ENCODE measurements at regions not wholly inside any gene's neighbourhood (a gene's known extent, or its start where the extent isn't known, plus 50 kb on each side); places are given as distances from the start of the nearest gene placed in this dataset.

- TF ChIP-seq ZFX (IDR thresholded peaks at IDR 0.05; ENCODE audit: borderline replicate concordance), result no peak
- TF ChIP-seq CTCF (IDR thresholded peaks at IDR 0.05), result no peak
- H3K27ac ChIP-seq, result no peak overlapping the region
Observed at GRCh38 chr14:65937079-65937959, 524.8 kb downstream of the FUT8 start.

DNA sequence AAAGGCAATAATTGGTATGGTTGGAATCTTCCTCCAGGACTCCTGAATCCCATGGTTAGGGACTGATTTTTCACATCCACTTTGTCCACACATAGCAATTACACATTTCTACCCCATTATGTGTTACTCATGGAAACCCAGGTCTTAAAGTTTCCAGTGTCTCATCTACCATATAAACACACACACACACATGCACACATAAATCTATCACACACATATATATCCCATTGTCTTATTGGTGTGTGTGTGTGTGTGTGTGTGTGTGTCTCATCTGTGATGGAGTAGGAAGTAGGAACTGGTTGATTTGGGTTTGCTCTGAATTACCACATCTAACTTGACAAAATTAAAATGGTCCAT is 525.4 kb downstream of the FUT8 start:
- TF ChIP-seq CTCF (IDR thresholded peaks at IDR 0.05) (no peak), ZFX (IDR thresholded peaks at IDR 0.05; ENCODE audit: borderline replicate concordance) (no peak)
- no peak overlapping the region for H3K27ac ChIP-seq

- no peak for TF ChIP-seq CTCF (IDR thresholded peaks at IDR 0.05)
- TF ChIP-seq ZFX (IDR thresholded peaks at IDR 0.05; ENCODE audit: borderline replicate concordance), result no peak
- no peak overlapping the region for H3K27ac ChIP-seq
Observed at GRCh38 chr14:65938738-65939137, 526.2 kb downstream of the FUT8 start.

DNA sequence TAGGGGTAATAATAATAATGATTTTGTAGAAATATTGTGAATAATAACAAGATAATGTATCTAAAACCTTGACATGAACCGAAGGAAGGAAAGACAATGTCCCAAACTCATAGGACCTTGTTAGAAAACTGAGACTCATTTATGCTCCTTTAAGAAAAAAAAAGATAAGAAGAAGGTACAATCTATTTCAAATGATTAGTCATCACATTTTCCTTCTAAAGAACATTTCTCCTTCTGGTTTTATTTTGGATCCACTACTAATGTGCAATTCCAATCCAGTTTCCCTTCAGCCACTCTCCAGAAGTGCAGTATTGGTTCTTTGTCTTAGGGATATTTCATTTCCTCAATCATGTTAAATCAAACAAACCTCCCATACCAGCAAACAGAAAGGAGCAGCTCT is 526.7 kb downstream of the FUT8 start:
- TF ChIP-seq CTCF (IDR thresholded peaks at IDR 0.05) (no peak), ZFX (IDR thresholded peaks at IDR 0.05; ENCODE audit: borderline replicate concordance) (no peak)
- H3K27ac ChIP-seq, result no peak overlapping the region

- TF ChIP-seq CTCF (IDR thresholded peaks at IDR 0.05), result peak; percentile 69
- TF ChIP-seq ZFX (IDR thresholded peaks at IDR 0.05; ENCODE audit: borderline replicate concordance), result no peak
- no peak overlapping the region for H3K27ac ChIP-seq
Observed at GRCh38 chr14:65940056-65940735, 527.7 kb downstream of the FUT8 start.

DNA sequence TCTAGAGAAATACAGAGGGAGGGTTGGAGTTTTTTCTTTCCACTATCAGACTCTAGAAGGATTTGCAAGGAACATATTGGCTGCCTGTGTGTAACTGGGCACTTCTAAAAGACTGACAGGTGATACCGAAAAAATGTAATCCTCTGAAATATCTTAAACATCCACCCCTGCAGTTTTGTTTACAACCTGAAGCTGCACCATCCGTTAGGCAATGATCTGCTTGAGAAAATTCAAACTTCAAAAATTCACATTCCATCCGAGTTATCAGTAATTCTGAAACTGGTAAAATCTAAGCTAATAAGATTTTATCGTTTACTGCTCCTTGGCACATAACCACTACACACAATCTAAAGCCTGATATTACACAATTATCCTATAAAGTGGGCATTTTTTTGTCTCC is 528.6 kb downstream of the FUT8 start:
- TF ChIP-seq ZFX (IDR thresholded peaks at IDR 0.05; ENCODE audit: borderline replicate concordance), result no peak
- no peak for TF ChIP-seq CTCF (IDR thresholded peaks at IDR 0.05)
- no peak overlapping the region for H3K27ac ChIP-seq

- TF ChIP-seq ZFX (IDR thresholded peaks at IDR 0.05; ENCODE audit: borderline replicate concordance), result no peak
Observed at GRCh38 chr14:65943150-65943549, 530.6 kb downstream of the FUT8 start.

More at GRCh38 chr14:65943150-65943549, 530.6 kb downstream of the FUT8 start:
- no peak overlapping the region for H3K27ac ChIP-seq

All from 22Rv1 (cell line).